ENCODE measurements at regions not wholly inside any gene's neighbourhood (a gene's known extent, or its start where the extent isn't known, plus 50 kb on each side); places are given as distances from the start of the nearest gene placed in this dataset.

DNA sequence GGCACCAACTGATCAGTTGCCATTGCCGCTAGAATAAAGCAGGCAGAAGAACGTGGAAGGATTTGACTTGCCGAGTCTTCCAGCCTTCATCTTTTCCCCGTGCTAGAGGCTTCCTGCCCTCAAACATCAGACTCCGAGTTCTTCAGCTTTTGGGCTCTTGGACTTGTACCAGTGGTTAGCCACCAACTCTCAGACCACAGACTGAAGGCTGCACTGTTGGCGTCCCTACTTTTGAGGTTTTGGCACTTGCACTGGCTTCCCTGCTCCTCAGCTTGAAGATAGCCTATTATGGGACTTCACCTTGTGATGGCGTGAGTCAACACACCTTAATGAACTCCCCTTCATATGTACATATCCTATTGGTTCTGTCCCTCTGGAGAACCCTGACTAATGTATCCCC, 57.3 kb upstream of the KCND2 start:
- Histone ChIP-seq H3K36me3 (ENCODE audit: control insufficient read depth in 2 of 2, extremely low read depth in 1 of 2, insufficient read depth in 2 of 2, low read length in 2 of 2) (no peaks in the 10 kb centered on the region), H3K27ac (ENCODE audit: control insufficient read depth, insufficient read depth, low read length) (no peak overlapping the region)
- no peak for FAIRE-seq

DNA sequence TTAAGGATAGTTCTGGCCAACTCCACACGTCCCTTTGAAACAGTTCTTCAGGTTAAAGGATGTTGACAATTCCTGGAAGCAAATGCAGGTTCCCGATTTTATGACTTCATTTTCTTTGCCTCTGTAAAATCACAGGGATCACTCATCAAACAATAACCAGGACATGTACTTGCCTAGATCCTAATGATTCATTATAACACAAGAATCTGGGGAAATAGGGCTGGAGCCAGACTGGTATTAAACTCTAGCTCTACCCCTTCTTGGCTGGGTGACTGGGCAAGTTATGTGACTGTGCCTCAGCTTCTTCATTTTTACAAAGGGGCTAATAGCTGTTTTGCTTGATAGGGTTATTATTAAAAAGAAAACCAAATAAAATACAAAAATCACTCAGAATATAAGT, 56.0 kb upstream of the KCND2 start:
- H3K36me3 ChIP-seq (ENCODE audit: control insufficient read depth in 2 of 2, extremely low read depth in 1 of 2, insufficient read depth in 2 of 2, low read length in 2 of 2): no peaks in the 10 kb centered on the region
- TF ChIP-seq, protein P1, sequence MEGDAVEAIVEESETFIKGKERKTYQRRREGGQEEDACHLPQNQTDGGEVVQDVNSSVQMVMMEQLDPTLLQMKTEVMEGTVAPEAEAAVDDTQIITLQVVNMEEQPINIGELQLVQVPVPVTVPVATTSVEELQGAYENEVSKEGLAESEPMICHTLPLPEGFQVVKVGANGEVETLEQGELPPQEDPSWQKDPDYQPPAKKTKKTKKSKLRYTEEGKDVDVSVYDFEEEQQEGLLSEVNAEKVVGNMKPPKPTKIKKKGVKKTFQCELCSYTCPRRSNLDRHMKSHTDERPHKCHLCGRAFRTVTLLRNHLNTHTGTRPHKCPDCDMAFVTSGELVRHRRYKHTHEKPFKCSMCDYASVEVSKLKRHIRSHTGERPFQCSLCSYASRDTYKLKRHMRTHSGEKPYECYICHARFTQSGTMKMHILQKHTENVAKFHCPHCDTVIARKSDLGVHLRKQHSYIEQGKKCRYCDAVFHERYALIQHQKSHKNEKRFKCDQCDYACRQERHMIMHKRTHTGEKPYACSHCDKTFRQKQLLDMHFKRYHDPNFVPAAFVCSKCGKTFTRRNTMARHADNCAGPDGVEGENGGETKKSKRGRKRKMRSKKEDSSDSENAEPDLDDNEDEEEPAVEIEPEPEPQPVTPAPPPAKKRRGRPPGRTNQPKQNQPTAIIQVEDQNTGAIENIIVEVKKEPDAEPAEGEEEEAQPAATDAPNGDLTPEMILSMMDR (optimal IDR thresholded peaks at IDR 0.05 in 1 of 3, IDR thresholded peaks at IDR 0.05 in 1 of 3, conservative IDR thresholded peaks at IDR 0.05 in 1 of 3; ENCODE audit: extremely low read depth in 1 of 3, insufficient read depth in 2 of 3, low read length in 3 of 3): no peak
- TF ChIP-seq EZH2 (IDR thresholded peaks at IDR 0.05; ENCODE audit: low read length): no peak
- H3K27me3 ChIP-seq (ENCODE audit: control insufficient read depth, extremely low read depth, insufficient read depth, low read length): no peaks in the 10 kb centered on the region
- dilution Hi-C loops (cut with MboI; ENCODE audit: extremely low pct_ligation_motif_present, low sequenced_read_pairs): no loop called here
- H3K27ac ChIP-seq (ENCODE audit: control insufficient read depth, insufficient read depth, low read length): no peak overlapping the region
- FAIRE-seq (no peak), DNase-seq (ENCODE audit: low read depth, low spot score) (no peak)
- H3K4me2 ChIP-seq (ENCODE audit: control insufficient read depth, extremely low read depth, insufficient read depth, low read depth, low read length): no peak overlapping the region
- H3K79me2 ChIP-seq (ENCODE audit: control insufficient read depth, insufficient read depth, low read length): no peaks in the 10 kb centered on the region
- no peaks in the 10 kb centered on the region for H3K4me1 ChIP-seq (ENCODE audit: control insufficient read depth, extremely low read depth, insufficient read depth, low read length)
- no peaks in the 10 kb centered on the region for H3K9me1 ChIP-seq (ENCODE audit: control insufficient read depth, extremely low read depth, insufficient read depth, low read length)
- H2AFZ ChIP-seq (ENCODE audit: control insufficient read depth, low read length): no peak overlapping the region
- no peak overlapping the region for H3K9ac ChIP-seq (ENCODE audit: control insufficient read depth, extremely low read depth, insufficient read depth, low read length)
- H3K9me3 ChIP-seq (ENCODE audit: control insufficient read depth, low read depth, low read length): no peaks in the 10 kb centered on the region
- no peaks in the 10 kb centered on the region for H4K20me1 ChIP-seq (ENCODE audit: control insufficient read depth, extremely low read depth, insufficient read depth, low read length)
- H3K4me3 ChIP-seq (ENCODE audit: control insufficient read depth in 2 of 3, extremely low read depth in 1 of 3, insufficient read depth in 2 of 3, low read depth in 1 of 3, low read length in 3 of 3): no peak overlapping the region

More for the DNA sequence above, 57.3 kb upstream of the KCND2 start:
- no peak overlapping the region for H3K4me2 ChIP-seq (ENCODE audit: control insufficient read depth, extremely low read depth, insufficient read depth, low read depth, low read length)
- no peaks in the 10 kb centered on the region for H3K9me3 ChIP-seq (ENCODE audit: control insufficient read depth, low read depth, low read length)
- no peaks in the 10 kb centered on the region for H3K4me1 ChIP-seq (ENCODE audit: control insufficient read depth, extremely low read depth, insufficient read depth, low read length)
- no peaks in the 10 kb centered on the region for H3K27me3 ChIP-seq (ENCODE audit: control insufficient read depth, extremely low read depth, insufficient read depth, low read length)
- no peak for DNase-seq (ENCODE audit: low read depth, low spot score)
- H3K4me3 ChIP-seq (ENCODE audit: control insufficient read depth in 2 of 3, extremely low read depth in 1 of 3, insufficient read depth in 2 of 3, low read depth in 1 of 3, low read length in 3 of 3): no peak overlapping the region
- TF ChIP-seq, protein P1 (optimal IDR thresholded peaks at IDR 0.05 in 1 of 3, IDR thresholded peaks at IDR 0.05 in 1 of 3, conservative IDR thresholded peaks at IDR 0.05 in 1 of 3; ENCODE audit: extremely low read depth in 1 of 3, insufficient read depth in 2 of 3, low read length in 3 of 3): no peak
- no peak for TF ChIP-seq EZH2 (IDR thresholded peaks at IDR 0.05; ENCODE audit: low read length)
- no peak overlapping the region for H3K9ac ChIP-seq (ENCODE audit: control insufficient read depth, extremely low read depth, insufficient read depth, low read length)
- dilution Hi-C loops (cut with MboI; ENCODE audit: extremely low pct_ligation_motif_present, low sequenced_read_pairs): no loop called here
- no peaks in the 10 kb centered on the region for H3K9me1 ChIP-seq (ENCODE audit: control insufficient read depth, extremely low read depth, insufficient read depth, low read length)
- H3K79me2 ChIP-seq (ENCODE audit: control insufficient read depth, insufficient read depth, low read length): no peaks in the 10 kb centered on the region
- no peak overlapping the region for H2AFZ ChIP-seq (ENCODE audit: control insufficient read depth, low read length)
- no peaks in the 10 kb centered on the region for H4K20me1 ChIP-seq (ENCODE audit: control insufficient read depth, extremely low read depth, insufficient read depth, low read length)

All from keratinocyte (primary cell).